ENCODE measurements at regions not wholly inside any gene's neighbourhood (a gene's known extent, or its start where the extent isn't known, plus 50 kb on each side); places are given as distances from the start of the nearest gene placed in this dataset.

GRCh38 chr16:9603316-9603715 is 511.9 kb downstream of the HAPSTR1 start:
- in situ Hi-C loops (cut with MboI; ENCODE audit: low pct_ligation_motif_present in 1 of 4, low pct_unique_long_range_greater_than_20kb in 1 of 4, low sequenced_read_pairs in 3 of 4), result no loop called here
- 60% methylated on average over 7 of the region's 7 CpGs; no CpG with 5 or more reads in 1 of the 2 donors for WGBS, 2 donors (ENCODE audit: low coverage in 1 of 2)
- no peak for DNase-seq
- Histone ChIP-seq H3K36me3 (no peaks in the 10 kb centered on the region), H3K4me1 (no peaks in the 10 kb centered on the region), H3K27ac (no peak overlapping the region), H3K27me3 (no peaks in the 10 kb centered on the region), H3K9me3 (no peaks in the 10 kb centered on the region), H3K4me3 (no peak overlapping the region)
- intact Hi-C loops (cut with DNase I; ENCODE audit: low total_unique reads), result no loop called here
- TF ChIP-seq CTCF (IDR thresholded peaks at IDR 0.05), result no peak
- TF ChIP-seq POLR2AphosphoS5 (IDR thresholded peaks at IDR 0.05), result no peak
- TF ChIP-seq EP300 (IDR thresholded peaks at IDR 0.05; ENCODE audit: low read depth), result no peak
- TF ChIP-seq POLR2A (IDR thresholded peaks at IDR 0.05), result no peak

DNA sequence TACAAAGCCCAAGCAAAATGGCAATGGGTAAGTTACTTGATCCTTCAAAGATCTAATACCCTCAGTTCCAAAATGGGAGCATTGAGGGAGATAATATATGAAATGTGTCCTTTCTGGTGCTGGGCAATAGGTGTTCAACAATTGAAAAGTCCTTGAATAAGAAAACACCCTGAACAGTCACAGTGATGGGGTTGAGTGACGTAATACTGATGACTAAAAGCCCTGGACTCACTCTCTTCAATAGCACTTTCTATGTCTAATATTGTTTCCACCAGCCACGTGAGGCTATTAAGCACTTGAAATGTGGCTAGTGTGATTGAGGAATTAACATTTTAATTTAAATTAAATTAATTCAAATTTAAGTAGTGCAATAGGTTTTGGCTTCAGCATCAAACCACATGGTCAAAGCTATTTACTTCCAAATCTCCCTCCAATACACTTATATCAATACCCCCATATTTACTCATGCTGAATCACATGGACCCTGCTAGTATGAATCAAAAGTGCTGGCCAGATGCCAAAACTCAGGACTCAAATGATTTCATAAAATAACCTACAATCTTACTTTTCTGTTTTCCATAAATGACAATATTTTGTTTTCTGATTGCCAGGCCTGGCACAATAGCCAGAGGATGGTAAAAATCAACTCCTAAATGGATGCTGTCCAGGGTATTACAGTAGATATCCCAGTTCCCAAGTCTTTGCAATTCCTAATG is 516.2 kb downstream of the HAPSTR1 start:
- Histone ChIP-seq H3K4me1 (no peaks in the 10 kb centered on the region), H3K27ac (no peak overlapping the region), H3K9me3 (no peaks in the 10 kb centered on the region), H3K4me3 (no peak overlapping the region), H3K27me3 (no peaks in the 10 kb centered on the region), H3K36me3 (no peaks in the 10 kb centered on the region)
- intact Hi-C loops (cut with DNase I; ENCODE audit: low total_unique reads), result no loop called here
- in situ Hi-C loops (cut with MboI; ENCODE audit: low pct_ligation_motif_present in 1 of 4, low pct_unique_long_range_greater_than_20kb in 1 of 4, low sequenced_read_pairs in 3 of 4), result no loop called here
- no peak for DNase-seq
- TF ChIP-seq EP300 (IDR thresholded peaks at IDR 0.05; ENCODE audit: low read depth) (no peak), CTCF (IDR thresholded peaks at IDR 0.05) (no peak), POLR2A (IDR thresholded peaks at IDR 0.05) (no peak), POLR2AphosphoS5 (IDR thresholded peaks at IDR 0.05) (no peak)
- 69 to 86% methylated on average over 2 of the region's 2 CpGs for whole genome bisulfite sequencing, 2 donors (ENCODE audit: low coverage in 1 of 2)

DNA sequence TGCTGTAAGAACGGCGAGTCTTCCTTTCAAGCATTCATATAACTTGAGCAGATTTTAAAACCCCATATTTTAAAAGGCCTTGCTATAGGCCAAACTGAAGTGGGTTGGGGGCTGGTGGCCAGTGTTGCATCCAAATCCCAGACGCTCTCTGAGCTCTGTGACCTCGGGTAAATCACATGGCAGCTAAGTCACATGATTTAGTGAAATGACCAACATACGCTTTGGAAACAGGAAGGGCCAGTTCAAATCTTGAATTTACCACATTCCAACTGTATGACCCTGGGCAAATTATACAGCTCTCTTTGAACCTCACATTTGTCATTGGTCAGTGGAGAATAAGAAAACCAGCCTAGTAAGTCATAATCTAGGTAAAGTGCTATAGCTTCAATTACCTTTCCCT is 519.3 kb downstream of the HAPSTR1 start:
- TF ChIP-seq CTCF (IDR thresholded peaks at IDR 0.05), result no peak
- TF ChIP-seq EP300 (IDR thresholded peaks at IDR 0.05; ENCODE audit: low read depth), result no peak
- no peak for TF ChIP-seq POLR2A (IDR thresholded peaks at IDR 0.05)
- no peak for TF ChIP-seq POLR2AphosphoS5 (IDR thresholded peaks at IDR 0.05)
- H3K36me3 ChIP-seq, result no peaks in the 10 kb centered on the region
- H3K27me3 ChIP-seq, result no peaks in the 10 kb centered on the region
- H3K27ac ChIP-seq, result no peak overlapping the region
- no peaks in the 10 kb centered on the region for H3K4me1 ChIP-seq
- WGBS, 2 donors (ENCODE audit: low coverage in 1 of 2), result 40 to 75% methylated on average over 1 to 5 of the region's 5 CpGs
- in situ Hi-C loops (cut with MboI; ENCODE audit: low pct_ligation_motif_present in 1 of 4, low pct_unique_long_range_greater_than_20kb in 1 of 4, low sequenced_read_pairs in 3 of 4), result no loop called here
- DNase-seq, result no peak
- H3K9me3 ChIP-seq, result no peaks in the 10 kb centered on the region
- intact Hi-C loops (cut with DNase I; ENCODE audit: low total_unique reads), result no loop called here
- H3K4me3 ChIP-seq, result no peak overlapping the region

GRCh38 chr16:9612267-9612666 is 520.8 kb downstream of the HAPSTR1 start:
- H3K27me3 ChIP-seq, result no peaks in the 10 kb centered on the region
- in situ Hi-C loops (cut with MboI; ENCODE audit: low pct_ligation_motif_present in 1 of 4, low pct_unique_long_range_greater_than_20kb in 1 of 4, low sequenced_read_pairs in 3 of 4) (no loop called here), intact Hi-C loops (cut with DNase I; ENCODE audit: low total_unique reads) (no loop called here)
- no peak overlapping the region for H3K4me3 ChIP-seq
- WGBS, 2 donors (ENCODE audit: low coverage in 1 of 2), result 58 to 73% methylated on average over 7 of the region's 7 CpGs
- H3K36me3 ChIP-seq, result no peaks in the 10 kb centered on the region
- H3K4me1 ChIP-seq, result no peaks in the 10 kb centered on the region
- DNase-seq, result no peak
- TF ChIP-seq POLR2AphosphoS5 (IDR thresholded peaks at IDR 0.05), result no peak
- TF ChIP-seq POLR2A (IDR thresholded peaks at IDR 0.05), result no peak
- TF ChIP-seq EP300 (IDR thresholded peaks at IDR 0.05; ENCODE audit: low read depth), result no peak
- no peak for TF ChIP-seq CTCF (IDR thresholded peaks at IDR 0.05)
- no peak overlapping the region for H3K27ac ChIP-seq
- H3K9me3 ChIP-seq, result no peaks in the 10 kb centered on the region
